Mesodermal cell (in vitro differentiated cells): ENCODE measurements at regions not wholly inside any gene's neighbourhood (a gene's known extent, or its start where the extent isn't known, plus 50 kb on each side); places are given as distances from the start of the nearest gene placed in this dataset.
"Not testable (repeated sequence)": the region's sequence is repeated elsewhere in the genome, so short reads cannot be mapped to it uniquely, and the experiment has no call there.

Experiments
- H3K27ac ChIP-seq: 2 replicates; pipeline ENCODE4 v1.7.0; 2013; ENCODE audit warnings: mild to moderate bottlenecking, low read depth, low read length, moderate library complexity; ENCODE audit not compliant: severe bottlenecking
- H3K36me3 ChIP-seq: 2 replicates; pipeline ENCODE4 v1.7.1; 2013; ENCODE audit warnings: mild to moderate bottlenecking, low read length, moderate library complexity; ENCODE audit not compliant: control insufficient read depth, insufficient read depth
- H3K4me1 ChIP-seq: one replicate; pipeline ENCODE4 v1.7.1; 2013; ENCODE audit warnings: mild to moderate bottlenecking, low read length; ENCODE audit not compliant: insufficient read depth, control insufficient read depth, poor library complexity, severe bottlenecking
- H3K4me3 ChIP-seq: 2 replicates; pipeline ENCODE4 v1.7.0; 2013; ENCODE audit warnings: low read length, control low read depth, mild to moderate bottlenecking; ENCODE audit not compliant: insufficient read depth, poor library complexity, severe bottlenecking; ENCODE audit errors: extremely low read depth
- H3K9me3 ChIP-seq: 2 replicates; pipeline ENCODE4 v1.7.1; 2013; ENCODE audit warnings: mild to moderate bottlenecking, low read length, moderate library complexity; ENCODE audit not compliant: control insufficient read depth
- WGBS, 2 experiments: methylation state at CpG; one replicate each; pipeline ENCODE4 v1.1.5; 2013; ENCODE audit warnings: missing lambda C conversion rate in 2 of 2; ENCODE audit not compliant: insufficient coverage in 2 of 2; 5-methylcytosine and 5-hydroxymethylcytosine counted together

DNA sequence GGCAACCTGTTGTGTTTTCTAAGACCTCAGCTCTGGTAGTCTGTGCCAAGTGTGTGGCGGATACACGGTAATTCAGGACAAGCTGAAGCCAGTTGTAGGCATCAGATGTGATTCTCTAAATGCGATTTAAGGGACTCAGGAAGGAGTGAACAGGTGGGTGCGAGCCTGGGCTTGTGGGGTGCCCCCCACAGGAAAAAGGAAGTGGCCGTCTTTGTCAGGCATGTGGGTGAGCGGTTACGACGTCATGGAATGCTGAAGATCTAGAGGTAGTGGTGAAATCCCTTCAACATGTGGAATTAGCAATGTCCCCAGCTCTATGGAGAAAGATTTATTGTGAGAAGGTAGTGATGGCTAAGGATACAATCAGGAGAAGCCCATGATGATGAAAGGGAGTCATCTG lies 95.1 kb upstream of the EXOC2 start:
- Histone ChIP-seq H3K9me3 (no peaks in the 10 kb centered on the region), H3K4me3 (no peak overlapping the region), H3K36me3 (no peaks in the 10 kb centered on the region), H3K4me1 (no peaks in the 10 kb centered on the region), H3K27ac (no peak overlapping the region)
- WGBS, 2 experiments, result 93 to 100% methylated on average over 4 to 8 of the region's 8 CpGs

DNA sequence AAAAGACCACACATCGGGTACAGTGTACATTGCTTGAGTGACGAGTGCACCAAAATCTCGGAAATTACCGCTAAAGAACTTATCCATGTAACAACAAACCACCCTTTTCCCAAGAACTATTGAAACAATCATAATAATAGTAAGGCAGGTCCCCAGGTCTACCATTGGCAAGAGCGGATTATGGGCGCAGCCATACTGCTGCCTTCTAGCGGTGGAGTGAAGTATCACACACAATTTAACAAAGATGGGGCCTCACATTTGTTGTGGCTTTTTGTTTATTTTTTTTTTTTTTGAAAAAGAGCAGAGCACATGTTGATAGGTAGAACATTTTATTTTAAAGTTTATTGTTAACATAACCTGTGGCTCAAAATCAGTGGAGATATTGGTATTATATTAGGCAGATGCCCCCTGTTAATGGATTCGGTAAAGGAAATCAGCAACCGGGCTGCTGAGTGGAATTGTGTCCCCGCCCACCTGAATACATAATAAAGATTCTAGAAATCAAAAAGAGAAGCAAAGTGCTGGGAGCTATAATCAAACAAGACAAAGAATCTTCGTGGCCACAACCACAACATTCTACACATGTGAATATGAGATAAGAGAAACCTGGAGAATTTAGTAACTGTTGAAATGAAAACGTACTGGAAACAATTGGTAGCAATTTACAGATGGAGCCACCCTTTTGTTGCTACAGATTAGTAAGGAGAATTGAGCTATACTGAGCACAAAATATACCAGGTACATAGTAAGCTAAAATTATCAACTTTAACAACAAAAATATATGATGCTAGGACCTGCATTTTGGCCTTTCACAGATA lies 94.2 kb upstream of the EXOC2 start:
- no peak overlapping the region for H3K27ac ChIP-seq
- WGBS, 2 experiments, result 79 to 97% methylated on average over 4 of the region's 12 CpGs
- H3K36me3 ChIP-seq, result no peaks in the 10 kb centered on the region
- H3K9me3 ChIP-seq, result no peaks in the 10 kb centered on the region
- no peak overlapping the region for H3K4me3 ChIP-seq
- H3K4me1 ChIP-seq, result no peaks in the 10 kb centered on the region

DNA sequence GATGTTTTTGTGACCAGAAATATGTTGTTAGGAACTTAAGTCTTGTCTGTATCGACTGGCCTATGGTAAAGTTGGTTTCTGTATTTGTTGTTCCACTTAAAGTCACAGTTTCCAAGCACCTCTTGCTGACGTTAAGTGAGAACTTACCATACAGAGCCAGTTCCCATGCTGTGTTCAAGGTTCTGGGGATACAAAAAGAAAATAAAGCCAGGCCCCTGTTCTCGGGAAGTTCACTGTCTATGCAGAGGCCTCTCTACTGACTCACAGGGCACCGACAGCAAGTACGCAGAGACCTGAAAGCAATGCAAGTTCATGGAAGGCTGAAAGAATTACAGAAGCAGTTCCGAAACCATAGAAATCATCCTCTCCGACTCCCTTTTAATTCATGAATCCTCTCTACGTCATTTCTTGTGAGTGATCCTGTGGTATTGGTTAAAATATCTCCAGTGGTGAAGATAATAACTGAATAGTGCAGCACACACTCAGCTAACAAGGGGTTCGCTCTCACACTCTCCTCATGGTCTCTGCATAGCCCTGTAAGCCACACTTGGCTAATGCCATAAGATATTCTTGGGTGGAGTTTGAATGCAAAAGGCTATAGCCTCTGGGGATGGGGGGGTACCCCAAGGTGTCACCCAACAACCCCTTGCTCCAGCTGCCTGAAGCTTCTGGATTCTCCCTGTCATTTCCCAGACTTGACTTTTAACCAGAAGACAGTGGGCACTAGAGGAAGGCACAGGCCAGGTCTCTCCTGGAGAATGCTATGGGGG lies 91.2 kb upstream of the EXOC2 start:
- Histone ChIP-seq H3K4me1 (no peaks in the 10 kb centered on the region), H3K36me3 (no peaks in the 10 kb centered on the region), H3K27ac (no peak overlapping the region), H3K9me3 (no peaks in the 10 kb centered on the region), H3K4me3 (no peak overlapping the region)
- WGBS, 2 experiments, result 82 to 95% methylated on average over 5 to 6 of the region's 9 CpGs

DNA sequence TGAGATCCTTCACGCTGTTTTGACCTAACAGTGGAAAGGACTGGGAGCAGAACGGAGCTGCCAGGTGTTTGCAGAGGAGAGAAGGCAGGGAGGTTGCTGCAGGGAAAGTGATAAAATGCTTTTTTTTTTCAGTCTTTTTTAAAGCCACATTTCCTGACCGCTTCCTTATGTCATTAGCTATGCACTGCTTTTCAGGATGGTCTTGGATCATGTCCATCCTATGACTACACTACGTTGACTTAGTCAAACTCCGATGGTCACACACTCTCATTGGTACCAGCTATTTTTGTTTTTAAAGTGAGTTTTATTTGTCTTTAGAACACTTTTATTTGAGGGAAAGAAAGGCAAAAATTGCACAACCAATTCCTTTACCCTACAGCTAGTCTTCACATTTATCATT lies 89.2 kb upstream of the EXOC2 start:
- no peaks in the 10 kb centered on the region for H3K36me3 ChIP-seq
- H3K4me3 ChIP-seq, result no peak overlapping the region
- H3K9me3 ChIP-seq, result no peaks in the 10 kb centered on the region
- 87 to 93% methylated on average over 2 to 4 of the region's 5 CpGs for WGBS, 2 experiments
- no peaks in the 10 kb centered on the region for H3K4me1 ChIP-seq
- H3K27ac ChIP-seq, result no peak overlapping the region

DNA sequence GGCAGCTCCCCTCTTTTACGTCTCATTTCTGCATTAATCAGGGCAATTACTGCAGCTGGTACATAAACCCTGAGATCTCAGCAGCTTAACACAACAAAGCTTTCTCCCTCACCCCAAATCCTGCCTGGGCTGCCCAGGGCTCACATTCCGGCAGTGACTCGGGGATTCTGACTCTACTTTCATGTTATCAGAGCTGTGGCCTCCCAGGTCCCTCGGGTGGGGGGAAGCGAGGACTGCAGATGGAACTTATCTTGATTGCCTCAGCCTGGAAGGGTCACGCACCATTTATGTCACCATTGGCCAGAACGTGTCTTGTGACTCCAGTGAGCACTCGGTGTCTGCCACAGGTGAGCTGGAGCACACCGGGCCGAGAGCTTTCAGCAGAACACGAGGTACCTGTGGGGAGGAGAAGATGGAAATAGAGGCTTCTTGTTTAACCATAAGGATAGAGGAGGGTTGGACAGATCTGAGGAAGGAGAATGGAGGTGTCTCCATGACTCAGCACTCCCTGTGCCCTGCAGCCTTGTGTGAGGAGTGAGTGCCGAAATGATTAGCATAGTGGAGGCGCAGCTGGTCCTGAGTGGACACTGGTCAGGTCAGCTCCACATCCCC lies 88.5 kb upstream of the EXOC2 start:
- no peak overlapping the region for H3K4me3 ChIP-seq
- WGBS, 2 experiments, result 81 to 90% methylated on average over 9 to 12 of the region's 13 CpGs
- H3K36me3 ChIP-seq, result no peaks in the 10 kb centered on the region
- H3K9me3 ChIP-seq, result no peaks in the 10 kb centered on the region
- no peaks in the 10 kb centered on the region for H3K4me1 ChIP-seq
- no peak overlapping the region for H3K27ac ChIP-seq

DNA sequence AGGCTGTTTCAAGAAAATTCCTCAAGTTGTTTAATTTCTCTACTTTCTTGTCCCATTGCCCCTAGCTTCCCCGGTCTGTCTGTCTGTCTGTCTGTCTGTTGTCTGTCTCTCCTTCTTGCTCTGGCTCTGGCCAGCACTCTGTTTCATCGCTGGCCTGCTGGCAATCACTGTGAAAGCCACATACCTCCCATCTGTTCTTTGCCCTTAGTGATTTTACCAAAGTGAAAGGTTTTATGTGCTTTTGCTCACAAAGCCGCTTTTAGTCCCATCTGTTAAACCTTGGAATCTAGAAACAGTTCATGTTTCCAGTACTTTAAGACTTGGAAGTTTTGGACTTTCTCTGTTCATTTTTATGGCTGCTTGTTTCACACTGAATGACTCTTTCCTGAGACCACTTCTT lies 87.8 kb upstream of the EXOC2 start:
- Histone ChIP-seq H3K4me3 (no peak overlapping the region), H3K27ac (no peak overlapping the region), H3K36me3 (no peaks in the 10 kb centered on the region), H3K9me3 (no peaks in the 10 kb centered on the region), H3K4me1 (no peaks in the 10 kb centered on the region)
- WGBS, 2 experiments, result 94% methylated on average over 2 to 3 of the region's 3 CpGs

DNA sequence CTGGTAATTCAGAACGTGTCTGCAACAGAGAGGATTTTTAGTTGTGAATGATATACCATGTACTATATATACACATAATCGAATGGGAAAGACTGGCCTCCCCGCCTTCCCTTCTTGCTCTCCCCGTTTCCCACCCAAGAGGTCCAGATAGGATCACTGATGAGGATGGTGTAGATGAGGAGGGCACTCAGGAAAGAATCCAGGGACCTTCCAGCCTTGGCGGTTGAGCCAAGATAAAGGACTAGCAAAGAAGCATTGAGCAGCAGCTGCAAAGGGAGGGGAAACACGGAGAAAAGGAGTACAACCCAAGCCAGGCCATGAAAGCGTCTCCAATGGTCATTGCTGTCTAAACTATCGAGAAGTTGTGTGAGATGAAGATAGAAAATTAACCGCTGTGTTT lies 84.0 kb upstream of the EXOC2 start:
- Histone ChIP-seq H3K4me1 (no peaks in the 10 kb centered on the region), H3K4me3 (no peak overlapping the region), H3K36me3 (no peaks in the 10 kb centered on the region), H3K9me3 (no peaks in the 10 kb centered on the region), H3K27ac (no peak overlapping the region)
- 94% methylated on average over 4 to 5 of the region's 9 CpGs for WGBS, 2 experiments

DNA sequence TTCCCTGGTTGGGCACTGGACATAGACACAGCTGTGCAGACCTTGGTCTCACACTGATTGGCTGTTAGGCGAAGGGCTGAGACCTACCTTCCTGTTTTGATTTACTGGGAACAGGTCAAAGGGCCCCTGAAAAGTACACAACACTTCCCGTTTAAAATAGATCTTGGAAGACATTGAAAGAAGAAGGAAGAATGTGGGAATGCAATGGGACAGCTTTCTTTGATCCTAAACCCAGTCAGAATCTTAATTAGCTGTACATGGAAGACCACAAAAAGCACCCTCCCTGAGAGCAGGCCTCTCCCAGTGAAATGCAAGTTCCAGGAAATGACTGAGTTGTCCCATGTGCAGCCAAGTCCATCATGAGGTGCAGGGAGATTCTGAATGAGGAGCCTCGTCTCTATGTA lies 83.6 kb upstream of the EXOC2 start:
- no peaks in the 10 kb centered on the region for H3K36me3 ChIP-seq
- no peaks in the 10 kb centered on the region for H3K4me1 ChIP-seq
- no peaks in the 10 kb centered on the region for H3K9me3 ChIP-seq
- H3K27ac ChIP-seq, result no peak overlapping the region
- 88 to 100% methylated on average over 1 of the region's 3 CpGs for WGBS, 2 experiments
- no peak overlapping the region for H3K4me3 ChIP-seq

DNA sequence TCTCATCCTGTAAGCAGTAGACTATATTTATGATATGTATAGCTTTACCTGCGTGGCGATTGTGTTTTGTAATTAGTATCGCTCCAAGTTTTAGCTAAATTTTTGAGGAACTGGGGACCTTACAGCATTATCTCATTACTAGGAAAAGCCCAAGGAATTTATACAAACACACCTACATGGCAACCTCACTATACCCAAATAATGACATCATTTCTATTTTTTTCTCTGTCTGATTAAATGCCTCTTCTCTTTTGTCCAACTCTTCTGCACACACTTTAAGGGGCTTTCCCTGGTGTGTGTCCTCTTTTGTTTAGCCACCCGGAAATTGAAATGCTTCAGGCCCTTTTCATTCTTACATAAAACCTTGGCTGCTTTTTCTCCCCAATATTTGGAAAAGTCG lies 82.9 kb upstream of the EXOC2 start:
- Histone ChIP-seq H3K9me3 (no peaks in the 10 kb centered on the region), H3K4me1 (no peaks in the 10 kb centered on the region), H3K36me3 (no peaks in the 10 kb centered on the region), H3K27ac (no peak overlapping the region), H3K4me3 (no peak overlapping the region)
- 86% methylated on average over 2 of the region's 5 CpGs; no CpG with 5 or more reads in 1 of the 2 experiments for WGBS, 2 experiments

DNA sequence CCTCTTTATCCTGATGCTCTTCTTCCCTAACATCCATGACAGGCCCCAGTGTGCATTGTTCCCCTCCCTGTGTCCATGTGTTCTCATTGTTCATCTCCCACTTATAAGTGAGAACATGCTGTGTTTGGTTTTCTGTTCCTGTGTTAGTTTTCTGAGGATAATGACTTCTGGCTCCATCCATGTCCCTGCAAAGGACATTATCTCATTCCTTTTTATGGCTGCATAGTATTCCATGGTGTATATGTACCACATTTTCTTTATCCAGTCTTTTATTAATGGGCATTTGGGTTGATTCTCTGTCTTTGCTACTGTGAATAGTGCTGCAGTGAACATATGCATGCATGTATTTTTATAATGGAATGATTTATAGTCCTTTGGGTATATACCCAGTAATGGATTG lies 78.7 kb upstream of the EXOC2 start:
- H3K36me3 ChIP-seq, H3K4me3 ChIP-seq, H3K27ac ChIP-seq, H3K4me1 ChIP-seq, H3K9me3 ChIP-seq: not testable (repeated sequence)
